Right forelimb (tissue), 1 donor: ENCODE measurements at regions not wholly inside any gene's neighbourhood (a gene's known extent, or its start where the extent isn't known, plus 50 kb on each side); places are given as distances from the start of the nearest gene placed in this dataset.

Experiments
- DNase-seq: peaks from one replicate; pipeline ENCODE4 v3.0.0-alpha.2; 2018

DNA sequence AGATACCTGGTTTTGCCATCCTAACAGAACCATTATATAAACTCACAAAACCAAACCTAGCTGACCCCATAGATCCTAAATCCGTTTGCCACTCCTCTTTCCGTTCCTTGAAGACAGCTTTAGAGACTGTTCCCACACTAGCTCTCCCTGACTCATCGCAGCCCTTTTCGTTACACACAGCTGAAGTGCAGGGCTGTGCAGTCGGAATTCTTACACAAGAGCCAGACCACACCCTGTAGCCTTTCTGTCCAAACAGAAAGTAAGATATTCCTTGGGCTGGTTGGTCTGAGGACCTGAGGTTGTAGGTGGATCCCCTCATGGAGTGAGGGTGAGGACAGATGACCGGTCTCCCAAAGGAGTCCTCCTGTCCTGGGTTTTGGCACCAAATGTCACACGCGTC lies 56.7 kb upstream of the NAA35 start:
- DNase-seq: no peak

DNA sequence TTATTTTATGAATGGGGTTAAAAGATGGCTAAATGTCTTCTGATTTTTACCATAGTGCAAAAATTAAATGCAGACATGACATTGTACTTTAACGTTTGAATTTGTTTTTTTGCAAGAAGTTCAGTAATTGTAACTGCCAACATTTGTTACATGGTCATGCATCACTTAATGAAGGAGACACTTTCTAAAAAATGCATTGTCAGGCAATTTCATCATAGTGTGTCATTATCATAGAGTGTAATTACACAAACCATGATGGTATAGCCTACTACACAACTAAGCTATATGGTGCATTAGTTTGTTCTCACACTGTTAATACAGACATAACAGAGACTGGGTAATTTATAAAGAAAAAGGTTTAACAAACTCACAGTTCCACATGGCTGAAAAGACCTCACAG lies 50.0 kb upstream of the NAA35 start:
- no peak for DNase-seq
